ENCODE measurements at regions not wholly inside any gene's neighbourhood (a gene's known extent, or its start where the extent isn't known, plus 50 kb on each side); places are given as distances from the start of the nearest gene placed in this dataset.

DNA sequence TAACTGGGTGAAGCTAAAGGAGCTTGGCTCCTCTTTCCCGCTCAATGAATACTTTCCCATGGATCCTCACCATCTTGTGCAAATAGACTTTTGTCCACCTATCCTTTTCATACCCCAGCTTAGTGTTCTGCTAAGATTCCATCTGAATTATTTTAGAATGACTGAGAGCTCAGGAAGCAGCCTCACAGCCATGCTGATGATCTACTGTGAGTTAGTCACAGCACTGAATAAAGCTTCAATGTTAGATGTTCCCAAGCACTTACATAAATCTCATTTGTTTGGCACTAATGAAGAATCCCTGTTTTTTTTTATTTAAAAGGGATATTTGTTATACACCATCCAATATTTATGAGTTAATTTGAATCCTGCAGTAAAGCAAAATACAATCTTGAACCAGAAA is 317.6 kb upstream of the TRPC7 start:
- DNase-seq: no peak

GRCh38 chr5:136679233-136679632 is 313.9 kb upstream of the TRPC7 start:
- DNase-seq: no peak

DNA sequence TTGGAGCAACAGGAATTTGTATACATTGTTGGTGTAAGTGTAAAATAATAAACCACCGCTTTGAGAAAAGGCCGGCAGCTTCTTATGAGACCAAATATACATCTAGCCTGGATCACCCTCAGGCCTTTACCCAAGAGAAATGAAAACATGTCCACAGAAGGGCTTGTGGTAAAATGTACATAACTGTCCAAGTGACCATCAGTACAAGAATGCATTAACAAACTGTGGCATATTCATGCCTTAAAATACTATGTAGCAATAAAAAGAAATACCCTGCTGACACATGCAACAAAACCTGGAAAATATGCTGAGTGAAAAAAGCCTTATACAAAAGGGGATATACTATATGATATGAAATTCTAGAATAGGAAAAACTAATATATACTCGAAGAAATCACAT is 311.9 kb upstream of the TRPC7 start:
- DNase-seq: no peak

DNA sequence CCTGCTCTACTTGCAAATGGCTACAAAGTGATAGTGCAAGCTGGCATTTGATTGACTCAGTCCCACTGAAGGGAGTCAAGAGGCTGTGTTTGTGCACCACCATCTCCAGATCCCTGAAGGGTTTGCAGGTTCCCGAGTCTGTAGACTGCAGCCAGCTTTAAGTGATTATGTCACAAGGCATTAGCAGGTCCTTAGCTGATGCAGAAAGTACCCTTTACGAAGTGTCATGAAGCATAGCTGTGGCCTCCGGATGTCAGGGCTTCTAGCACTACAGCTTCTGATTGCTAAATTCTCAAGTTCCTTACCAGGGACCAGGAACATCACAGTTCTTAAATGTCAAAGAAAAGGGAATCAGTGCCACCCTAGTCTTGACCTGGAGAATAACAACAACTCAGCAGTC is 311.3 kb upstream of the TRPC7 start:
- DNase-seq: no peak

DNA sequence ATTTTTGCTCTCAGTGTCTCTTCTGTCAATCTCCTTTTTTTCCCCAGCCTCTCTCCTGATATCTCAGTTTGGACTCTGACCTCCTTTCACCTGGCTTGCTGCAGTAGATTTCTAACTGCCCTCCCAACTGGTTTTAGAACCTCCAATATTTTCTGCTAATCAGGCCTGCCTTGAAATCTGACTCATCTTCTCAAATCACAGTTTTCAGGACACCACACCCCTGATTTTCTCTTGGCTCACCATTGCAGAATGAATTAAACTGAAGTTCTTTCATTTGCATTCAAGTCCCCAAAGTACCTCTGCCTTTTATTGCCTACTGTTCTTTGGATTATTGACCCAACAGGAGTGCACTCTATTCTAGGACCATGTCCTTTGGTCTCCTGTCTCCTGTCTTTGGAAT is 310.4 kb upstream of the TRPC7 start:
- no peak for DNase-seq

DNA sequence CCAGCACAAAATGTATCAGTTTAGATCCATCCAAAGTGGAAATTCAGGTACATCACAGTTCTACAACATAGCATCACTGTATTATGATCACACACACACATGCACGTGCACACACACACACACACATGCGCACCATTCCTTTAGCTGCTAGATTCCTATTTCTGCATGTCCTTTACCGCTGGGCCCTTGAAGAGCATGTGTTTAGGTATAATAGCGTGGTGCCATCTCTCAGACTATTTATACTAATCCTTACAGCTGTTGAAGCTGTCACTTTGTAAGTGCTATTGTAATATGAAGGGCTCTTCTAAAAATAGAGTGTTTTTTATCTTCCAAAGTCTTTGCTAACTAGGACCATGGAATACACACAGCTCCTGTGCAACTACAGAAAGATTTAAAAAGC is 308.8 kb upstream of the TRPC7 start:
- DNase-seq: no peak

DNA sequence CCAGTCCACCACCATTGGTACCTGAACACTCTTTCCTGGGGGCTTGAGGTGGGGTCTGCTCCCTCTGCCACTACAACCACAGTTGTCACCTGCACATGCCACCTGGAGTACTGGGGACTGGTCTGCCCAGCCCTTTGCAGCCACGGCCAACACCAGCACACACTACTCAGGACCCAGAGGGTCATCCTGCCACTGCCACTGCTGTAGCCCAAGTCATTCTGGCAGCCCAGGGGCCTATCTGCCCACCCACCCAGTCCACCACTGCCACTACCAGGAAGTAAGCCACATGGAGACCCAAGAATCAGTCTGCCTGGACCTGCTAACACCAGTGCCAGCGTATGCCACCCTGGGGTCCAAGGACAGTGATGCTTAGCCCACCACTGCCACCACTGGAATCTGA is 302.4 kb upstream of the TRPC7 start:
- no peak for DNase-seq

DNA sequence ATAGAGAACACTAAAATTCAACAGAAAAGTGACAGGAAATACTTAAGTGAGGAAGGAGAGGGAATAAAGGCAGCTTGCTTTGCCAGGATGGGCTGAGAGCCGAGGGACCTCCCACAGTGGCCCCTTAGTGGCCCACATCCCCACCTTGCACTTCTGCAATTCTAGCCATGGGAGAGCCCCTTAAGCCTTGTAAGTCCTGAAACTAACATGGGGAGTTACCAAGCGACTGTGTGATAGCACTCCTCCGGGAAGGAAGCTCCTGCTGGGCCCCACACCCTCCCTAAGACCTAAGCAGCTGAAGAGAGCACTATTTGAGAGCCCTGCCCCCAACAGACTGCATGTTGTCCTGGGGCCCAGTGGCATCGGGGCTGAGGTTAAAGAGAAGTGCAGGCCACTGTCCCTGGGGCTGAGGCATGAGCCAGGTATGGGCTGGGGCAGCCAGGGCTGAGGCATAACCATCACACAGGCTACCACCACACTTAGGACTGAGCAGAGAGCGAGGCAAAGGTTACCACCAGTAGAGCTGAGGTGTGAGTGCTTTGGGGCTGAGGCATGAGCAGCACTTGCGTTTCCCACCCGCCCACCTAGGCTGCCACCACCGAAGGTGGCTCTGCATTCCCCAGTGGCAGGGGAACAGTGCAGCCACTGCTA is 301.8 kb upstream of the TRPC7 start:
- no peak for DNase-seq

DNA sequence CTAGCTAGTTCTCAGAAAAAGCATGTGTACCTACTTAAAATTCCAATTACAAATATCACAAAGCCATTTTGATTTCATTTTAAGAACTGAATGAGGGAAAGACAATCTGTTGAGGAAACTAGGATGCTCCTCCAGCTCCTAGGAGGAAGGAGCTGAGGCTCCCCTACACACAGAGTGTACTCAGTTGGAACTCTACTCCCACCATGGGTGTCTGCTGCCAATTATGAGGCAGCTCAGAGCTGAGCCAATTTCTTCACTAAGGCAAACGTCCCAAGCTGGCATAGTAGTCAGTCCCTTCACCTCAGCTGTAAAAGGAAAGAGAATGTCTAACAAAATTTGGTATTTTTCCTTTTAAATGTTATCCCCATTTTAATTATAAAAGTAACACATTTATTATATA is 300.0 kb upstream of the TRPC7 start:
- DNase-seq: no peak

- DNase-seq: no peak
Measured at GRCh38 chr5:136661026-136661425, 295.7 kb upstream of the TRPC7 start.

GRCh38 chr5:136656811-136657210 is 291.5 kb upstream of the TRPC7 start:
- no peak for DNase-seq

DNA sequence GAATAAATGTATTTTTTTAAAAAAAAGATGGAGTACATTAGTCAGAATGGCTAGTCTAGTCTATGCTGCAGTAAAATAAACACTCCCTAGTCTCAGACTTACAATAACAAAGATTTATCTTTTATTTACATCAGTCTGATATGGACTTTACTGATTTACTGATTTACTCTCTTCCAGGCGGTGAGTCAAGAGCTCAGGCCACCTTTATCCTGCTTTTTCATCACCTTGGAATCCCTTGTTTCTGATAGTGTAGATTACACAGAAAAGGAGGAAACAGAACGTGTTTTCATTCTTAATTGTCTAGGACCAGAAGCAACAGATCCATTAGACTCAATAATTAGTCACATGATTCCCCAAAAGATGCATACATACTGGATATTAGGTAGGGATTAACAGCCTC is 290.1 kb upstream of the TRPC7 start:
- DNase-seq: no peak

DNA sequence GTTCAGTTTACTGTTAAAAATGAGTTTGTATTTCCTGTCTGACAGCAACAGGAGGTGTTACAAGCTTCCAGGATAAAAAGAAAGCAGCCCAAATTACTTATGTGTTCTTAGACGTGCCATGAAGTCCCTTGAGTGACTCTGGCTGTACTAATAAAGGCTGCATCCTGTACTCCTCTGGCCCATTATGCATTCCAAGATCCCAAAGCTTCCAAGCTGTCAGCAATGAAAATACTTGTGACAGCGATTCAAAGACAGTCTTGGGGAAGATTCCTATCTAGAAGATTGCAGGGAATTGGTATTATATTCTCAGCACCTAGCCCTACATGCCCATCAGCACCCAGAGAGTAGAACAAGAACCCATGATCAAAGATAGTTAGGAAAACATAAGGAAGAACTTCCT is 281.6 kb upstream of the TRPC7 start:
- DNase-seq: no peak

- no peak for DNase-seq
Measured at GRCh38 chr5:136642976-136643375, 277.6 kb upstream of the TRPC7 start.

DNA sequence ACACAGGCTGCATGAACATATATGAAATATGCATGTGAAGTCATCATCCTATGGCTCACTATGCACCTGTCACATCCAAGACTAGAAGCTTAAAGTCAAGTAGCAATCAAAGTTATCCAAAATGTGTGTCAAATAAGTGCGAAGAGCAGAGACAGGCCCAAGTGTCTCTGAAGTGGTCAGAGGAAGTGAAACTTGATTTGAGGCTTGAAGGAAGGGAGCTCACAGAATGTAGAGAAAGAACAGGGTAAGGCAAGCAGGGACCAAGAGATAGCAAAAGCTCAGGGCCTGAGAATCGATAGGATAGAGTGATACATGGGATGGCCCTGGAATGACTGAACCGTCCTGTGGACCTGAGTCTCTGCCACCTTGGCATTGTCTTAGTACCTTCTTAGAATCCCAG is 274.3 kb upstream of the TRPC7 start:
- DNase-seq: no peak

- DNase-seq: no peak
Measured at GRCh38 chr5:136638084-136638483, 272.7 kb upstream of the TRPC7 start.

DNA sequence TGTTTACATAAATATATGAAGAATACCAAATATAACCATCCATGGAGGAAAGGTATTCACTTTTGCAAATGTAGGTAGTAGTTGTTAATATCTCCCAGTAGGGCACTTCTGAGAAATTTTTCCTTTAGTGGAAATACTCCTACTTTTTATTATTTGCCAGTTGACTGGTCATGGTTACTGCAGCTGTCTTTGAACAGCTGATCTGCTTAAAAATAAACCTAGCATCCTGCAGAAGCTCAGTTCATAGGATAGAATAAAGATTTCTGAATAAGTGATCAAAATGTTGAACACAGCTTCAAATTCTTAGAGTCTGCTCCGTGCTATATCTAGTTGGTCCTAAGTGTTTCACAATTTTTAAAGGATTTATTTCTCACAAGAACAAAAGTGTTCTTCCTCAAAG is 270.7 kb upstream of the TRPC7 start:
- DNase-seq: no peak

DNA sequence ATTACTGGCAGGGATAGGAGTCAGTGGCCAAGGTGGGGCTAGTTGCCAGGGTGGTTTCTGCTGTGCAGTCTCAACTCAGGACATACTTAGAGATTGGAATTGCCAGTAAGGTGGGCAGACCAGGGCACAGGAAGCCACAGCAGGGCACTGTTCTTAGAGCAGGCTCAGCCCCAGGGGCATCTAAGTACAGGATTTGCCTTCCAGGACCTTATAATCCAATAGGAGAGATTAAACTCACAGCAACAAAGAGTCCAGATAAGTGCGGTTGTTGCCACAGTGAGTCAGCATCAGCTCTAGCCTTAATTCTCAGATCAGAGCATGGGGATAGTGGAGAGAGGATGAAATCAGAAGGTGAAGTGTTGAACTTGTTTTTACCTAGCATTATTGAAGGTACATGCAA is 265.8 kb upstream of the TRPC7 start:
- DNase-seq: no peak

GRCh38 chr5:136629125-136629792 is 263.9 kb upstream of the TRPC7 start:
- DNase-seq: no peak

- no peak for DNase-seq
Measured at GRCh38 chr5:136626531-136626930, 261.2 kb upstream of the TRPC7 start.

DNA sequence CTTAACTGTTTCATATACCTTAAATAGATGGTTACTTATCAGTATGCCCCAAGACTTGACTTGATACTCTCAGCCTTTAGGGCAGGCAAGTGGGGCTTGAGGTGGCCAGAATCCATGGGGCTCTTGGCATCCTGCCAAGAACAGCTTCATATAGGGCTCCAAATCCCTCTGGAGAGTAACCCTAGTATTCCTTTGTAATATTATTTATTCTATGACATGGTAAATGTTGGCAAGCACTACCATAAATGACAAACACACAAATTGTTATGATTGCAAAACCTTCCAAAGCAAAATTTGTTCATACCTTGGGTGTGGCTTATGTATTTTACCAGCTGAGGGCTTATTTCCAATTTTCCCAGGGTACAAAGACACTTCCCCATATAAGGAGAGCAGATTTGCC is 257.4 kb upstream of the TRPC7 start:
- no peak for DNase-seq

GRCh38 chr5:136621743-136622142 is 256.4 kb upstream of the TRPC7 start:
- DNase-seq: no peak

DNA sequence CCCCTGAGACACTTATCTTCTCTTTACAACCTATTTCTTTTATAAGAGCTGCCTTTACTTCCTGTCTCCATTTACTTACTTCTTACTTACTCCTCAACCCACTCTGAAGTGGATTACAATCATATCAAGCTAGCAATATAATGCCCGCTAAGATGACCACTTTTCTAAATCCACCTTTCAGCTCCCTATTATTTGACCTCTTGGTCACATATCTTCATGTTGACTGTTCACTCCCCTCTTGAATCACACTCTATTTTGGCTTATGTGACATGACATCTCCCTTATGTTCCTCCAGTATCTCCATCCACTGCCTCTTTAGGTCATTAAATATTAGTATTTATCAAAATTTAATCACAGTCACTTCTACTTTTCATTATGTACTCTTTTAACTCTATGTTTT is 255.3 kb upstream of the TRPC7 start:
- DNase-seq: no peak

- DNase-seq: no peak
Measured at GRCh38 chr5:136620016-136620419, 254.7 kb upstream of the TRPC7 start.

- DNase-seq: no peak
Measured at GRCh38 chr5:136619556-136619955, 254.2 kb upstream of the TRPC7 start.

Measured in NCI-H2171 treated with DMSO at 0.1 percent for 48 hours (cell line).